Esophagus muscularis mucosa (tissue), 4 donors: ENCODE measurements at regions not wholly inside any gene's neighbourhood (a gene's known extent, or its start where the extent isn't known, plus 50 kb on each side); places are given as distances from the start of the nearest gene placed in this dataset.

ENCODE experiments used
- CTCF ChIP-seq, 3 experiments: fragments of 200-600 bp in 2 of 3; fragments of 450-650 bp in 1 of 3; sonication (generic) in 2 of 3; IDR thresholded peaks; one replicate each; pipeline ENCODE4 v1.5.1; 2017 to 2019; ENCODE audit warnings: antibody characterized with exemption in 3 of 3, mild to moderate bottlenecking in 2 of 3, moderate library complexity in 1 of 3
- EP300 ChIP-seq: sonication (generic); formaldehyde crosslinking; IDR thresholded peaks from one replicate; pipeline ENCODE4 v1.6.1; 2017; ENCODE audit warnings: antibody characterized with exemption
- POLR2A ChIP-seq: fragments of 450-650 bp; IDR thresholded peaks from one replicate; pipeline ENCODE4 v1.6.1; 2017; ENCODE audit warnings: antibody characterized with exemption, moderate library complexity, mild to moderate bottlenecking, low read depth
- POLR2AphosphoS5 ChIP-seq, 2 donors: sonication (generic); formaldehyde crosslinking; IDR thresholded peaks; one replicate each; pipeline ENCODE4 v1.6.1; 2017; ENCODE audit warnings: antibody characterized with exemption in 2 of 2

- TF ChIP-seq CTCF (IDR thresholded peaks at IDR 0.05) (no peak), POLR2A (no peak), EP300 (no peak), POLR2AphosphoS5 (IDR thresholded peaks at IDR 0.05) (no peak)
Measured at GRCh38 chr9:11893331-11893730, 799.9 kb upstream of the TYRP1 start.
